T-helper 17 cell (primary cell): ENCODE measurements at regions not wholly inside any gene's neighbourhood (a gene's known extent, or its start where the extent isn't known, plus 50 kb on each side); places are given as distances from the start of the nearest gene placed in this dataset.

Experiments used
- ATAC-seq: fragments of 150-1000 bp; cut with Tn5 transposase; 2 replicates; pipeline ENCODE4 v1.10.0; 2021; ENCODE audit warnings: mild to moderate bottlenecking, moderate library complexity
- DNase-seq, 3 donors: peaks; one replicate each; pipeline versions ENCODE4 v3.0.0 to v3.0.0-alpha.2; 2020 to 2021
- H3K9me3 ChIP-seq: one replicate; pipeline ENCODE4 v1.7.0; 2013; ENCODE audit warnings: low read length, mild to moderate bottlenecking; ENCODE audit not compliant: control insufficient read depth, poor library complexity, severe bottlenecking
- H3K27ac Mint-ChIP-seq: one replicate; pipeline ENCODE4 v1.8.0; 2022; ENCODE audit warnings: mild to moderate bottlenecking, moderate library complexity, mixed read lengths
- H3K27me3 Mint-ChIP-seq: one replicate; pipeline ENCODE4 v1.8.0; 2022; ENCODE audit warnings: mixed read lengths
- H3K36me3 Mint-ChIP-seq: one replicate; pipeline ENCODE4 v1.8.0; 2022; ENCODE audit warnings: low read depth, mixed read lengths
- H3K4me1 Mint-ChIP-seq: one replicate; pipeline ENCODE4 v1.8.0; 2022; ENCODE audit warnings: mild to moderate bottlenecking, mixed read lengths
- H3K4me3 Mint-ChIP-seq: one replicate; pipeline ENCODE4 v1.8.0; 2022; ENCODE audit warnings: mild to moderate bottlenecking, moderate library complexity, mixed read lengths

DNA sequence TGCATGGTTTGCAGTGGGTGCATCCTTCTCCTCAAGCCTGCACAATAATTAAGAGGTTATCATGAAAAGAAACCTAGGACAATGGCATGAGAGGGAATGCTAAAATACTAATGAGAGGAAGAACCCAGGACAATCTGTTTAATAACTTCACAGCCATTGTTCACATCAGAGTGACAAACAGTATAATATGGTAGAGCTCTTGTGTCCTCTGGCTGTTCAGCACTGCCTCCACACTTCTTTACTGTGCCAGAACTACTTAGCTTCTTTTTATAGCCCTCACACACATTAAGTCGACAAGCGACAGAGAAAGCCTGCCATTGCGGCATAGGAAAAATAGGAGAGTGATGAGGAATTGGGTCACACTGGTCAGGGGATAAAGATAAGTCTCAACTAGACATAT, 65.0 kb upstream of the MEIS2 start:
- H3K27ac Mint-ChIP-seq = no peak overlapping the region
- H3K4me3 Mint-ChIP-seq = no peak overlapping the region
- H3K27me3 Mint-ChIP-seq = no peaks in the 10 kb centered on the region
- H3K4me1 Mint-ChIP-seq = no peaks in the 10 kb centered on the region
- no peaks in the 10 kb centered on the region for H3K9me3 ChIP-seq
- DNase-seq (no peak), ATAC-seq (no peak)
- H3K36me3 Mint-ChIP-seq = peaks cover 2% of the 10 kb centered on the region

DNA sequence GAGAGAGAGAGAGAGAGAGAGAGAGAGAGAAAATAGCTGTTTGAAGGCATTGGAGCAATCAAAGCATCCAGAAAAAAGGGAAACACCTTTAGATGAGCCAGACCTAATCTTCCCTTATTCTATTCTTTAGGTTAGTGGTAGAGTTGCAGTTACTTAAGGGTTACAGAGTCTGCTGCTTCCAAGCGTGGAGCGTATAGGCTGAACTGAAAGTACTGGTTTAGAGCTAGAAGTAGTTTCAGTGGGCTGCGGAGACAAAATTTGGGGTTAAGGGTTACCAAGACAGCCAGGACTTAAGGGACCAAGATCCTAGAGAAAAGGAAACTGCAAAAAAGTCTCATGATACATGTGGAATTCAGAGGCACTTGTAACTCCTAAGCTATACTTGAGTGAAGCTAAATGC, 66.1 kb upstream of the MEIS2 start:
- Mint-ChIP-seq H3K4me3 (no peak overlapping the region), H3K27ac (no peak overlapping the region), H3K27me3 (no peaks in the 10 kb centered on the region), H3K4me1 (no peaks in the 10 kb centered on the region), H3K36me3 (peaks cover 2% of the 10 kb centered on the region)
- ATAC-seq (no peak), DNase-seq (no peak)
- no peaks in the 10 kb centered on the region for H3K9me3 ChIP-seq

DNA sequence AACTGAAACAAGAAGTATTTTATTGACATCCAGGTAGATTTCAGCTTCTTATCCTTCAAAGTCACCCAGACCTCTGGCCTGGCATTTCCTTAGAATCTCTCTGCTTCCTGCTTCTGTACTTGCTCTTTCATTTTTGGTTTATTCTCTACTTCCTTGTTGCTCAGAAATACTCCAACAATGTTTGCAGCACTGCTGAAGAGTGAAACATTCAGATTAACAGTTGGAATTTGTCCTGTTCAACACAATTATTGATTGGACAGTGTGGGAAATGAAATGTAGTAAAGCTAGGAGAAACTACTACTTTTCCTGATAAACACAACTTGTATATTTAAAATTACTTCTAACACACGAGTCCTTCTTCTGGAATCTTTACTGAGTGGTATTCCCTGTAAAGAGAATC, 81.0 kb upstream of the MEIS2 start:
- no peaks in the 10 kb centered on the region for H3K9me3 ChIP-seq
- Mint-ChIP-seq H3K4me3 (no peak overlapping the region), H3K27ac (no peak overlapping the region), H3K36me3 (no peaks in the 10 kb centered on the region), H3K27me3 (no peaks in the 10 kb centered on the region), H3K4me1 (no peaks in the 10 kb centered on the region)
- DNase-seq (no peak), ATAC-seq (no peak)

DNA sequence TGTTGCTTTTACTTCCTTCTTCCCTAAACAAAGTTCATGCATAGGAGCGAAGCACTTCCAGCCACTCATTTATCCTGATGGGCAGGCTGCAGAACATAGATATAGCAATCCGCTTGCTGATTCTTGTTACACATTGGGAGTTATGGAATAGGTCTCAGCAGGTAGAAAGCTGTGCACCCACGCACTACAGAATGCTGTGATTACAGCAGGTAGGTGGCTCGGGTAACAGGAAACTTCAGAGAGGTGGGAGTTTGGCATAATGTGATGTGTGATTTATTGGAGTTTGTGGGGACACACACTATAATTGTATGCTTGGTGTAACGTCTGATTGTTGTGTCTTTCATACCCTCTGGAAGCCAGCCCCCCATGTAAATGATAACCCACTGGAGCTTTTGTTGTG, 99.2 kb upstream of the MEIS2 start:
- no peaks in the 10 kb centered on the region for H3K36me3 Mint-ChIP-seq
- H3K4me1 Mint-ChIP-seq = no peaks in the 10 kb centered on the region
- no peak overlapping the region for H3K27ac Mint-ChIP-seq
- no peaks in the 10 kb centered on the region for H3K9me3 ChIP-seq
- DNase-seq = no peak
- H3K27me3 Mint-ChIP-seq = no peaks in the 10 kb centered on the region
- no peak overlapping the region for H3K4me3 Mint-ChIP-seq
- ATAC-seq = no peak

DNA sequence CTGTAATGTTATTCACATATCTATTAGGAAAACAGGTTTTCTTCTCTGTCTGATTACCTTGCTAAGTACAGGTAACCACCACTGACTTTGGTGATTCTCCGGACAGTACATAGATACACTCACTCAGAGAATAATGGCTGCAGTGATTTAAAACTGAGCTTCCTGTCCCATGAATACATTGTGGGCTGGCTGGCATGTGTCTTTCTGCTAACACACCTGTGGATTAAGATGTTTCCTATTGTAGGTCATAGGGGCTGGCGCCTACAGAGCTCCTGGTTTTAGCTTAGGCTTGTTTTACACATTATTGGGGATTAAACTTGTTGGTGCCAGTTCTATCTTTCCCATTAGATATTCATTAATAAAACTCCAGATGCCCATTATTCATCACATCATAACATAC, 102.7 kb upstream of the MEIS2 start:
- no peaks in the 10 kb centered on the region for H3K9me3 ChIP-seq
- no peak for DNase-seq
- Mint-ChIP-seq H3K4me1 (no peaks in the 10 kb centered on the region), H3K27me3 (no peaks in the 10 kb centered on the region), H3K4me3 (no peak overlapping the region), H3K27ac (no peak overlapping the region), H3K36me3 (no peaks in the 10 kb centered on the region)
- ATAC-seq = no peak

DNA sequence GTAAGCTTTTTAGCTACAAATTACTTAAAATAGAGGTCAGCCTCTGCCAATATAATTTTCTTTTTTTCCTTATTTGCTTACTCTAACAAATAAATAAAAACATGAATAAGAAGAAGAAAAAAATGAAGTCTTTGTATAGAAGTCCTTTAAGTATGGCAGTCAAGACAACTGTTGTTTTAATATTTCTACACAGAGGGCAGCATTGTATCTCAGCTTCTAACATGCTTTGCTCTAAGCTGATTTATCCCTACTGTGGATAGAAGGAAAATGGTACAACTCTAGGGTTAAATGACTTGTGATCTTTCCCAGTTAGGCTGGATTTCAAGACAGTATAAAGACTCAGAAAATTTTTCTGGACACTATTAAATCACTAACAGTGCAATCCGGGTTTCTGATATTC, 104.3 kb upstream of the MEIS2 start:
- Mint-ChIP-seq H3K4me3 (no peak overlapping the region), H3K4me1 (no peaks in the 10 kb centered on the region), H3K27ac (no peak overlapping the region), H3K36me3 (no peaks in the 10 kb centered on the region), H3K27me3 (no peaks in the 10 kb centered on the region)
- ATAC-seq (no peak), DNase-seq (no peak)
- H3K9me3 ChIP-seq = no peaks in the 10 kb centered on the region

DNA sequence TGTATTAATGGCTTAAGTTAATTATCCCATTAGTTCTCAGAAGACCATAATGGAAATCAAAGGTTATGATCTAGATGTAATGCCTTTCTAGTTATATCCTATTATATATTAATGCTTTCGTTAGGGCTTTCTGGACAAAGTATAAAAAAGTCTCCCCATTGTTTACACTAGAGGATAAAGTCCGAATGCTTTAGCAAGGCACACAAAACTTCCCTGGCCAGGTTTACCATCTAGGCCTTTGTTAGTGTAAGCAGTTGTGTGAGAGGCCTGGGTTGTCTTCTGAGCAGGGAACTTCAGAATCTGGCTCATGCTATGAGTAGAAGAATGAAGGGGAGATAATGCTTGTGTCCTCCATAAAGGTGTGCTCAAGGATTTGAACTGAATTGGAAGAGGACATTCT, 106.3 kb upstream of the MEIS2 start:
- no peaks in the 10 kb centered on the region for H3K9me3 ChIP-seq
- no peaks in the 10 kb centered on the region for H3K4me1 Mint-ChIP-seq
- H3K27ac Mint-ChIP-seq = no peak overlapping the region
- ATAC-seq (no peak), DNase-seq (no peak)
- no peaks in the 10 kb centered on the region for H3K27me3 Mint-ChIP-seq
- no peaks in the 10 kb centered on the region for H3K36me3 Mint-ChIP-seq
- H3K4me3 Mint-ChIP-seq = no peak overlapping the region

DNA sequence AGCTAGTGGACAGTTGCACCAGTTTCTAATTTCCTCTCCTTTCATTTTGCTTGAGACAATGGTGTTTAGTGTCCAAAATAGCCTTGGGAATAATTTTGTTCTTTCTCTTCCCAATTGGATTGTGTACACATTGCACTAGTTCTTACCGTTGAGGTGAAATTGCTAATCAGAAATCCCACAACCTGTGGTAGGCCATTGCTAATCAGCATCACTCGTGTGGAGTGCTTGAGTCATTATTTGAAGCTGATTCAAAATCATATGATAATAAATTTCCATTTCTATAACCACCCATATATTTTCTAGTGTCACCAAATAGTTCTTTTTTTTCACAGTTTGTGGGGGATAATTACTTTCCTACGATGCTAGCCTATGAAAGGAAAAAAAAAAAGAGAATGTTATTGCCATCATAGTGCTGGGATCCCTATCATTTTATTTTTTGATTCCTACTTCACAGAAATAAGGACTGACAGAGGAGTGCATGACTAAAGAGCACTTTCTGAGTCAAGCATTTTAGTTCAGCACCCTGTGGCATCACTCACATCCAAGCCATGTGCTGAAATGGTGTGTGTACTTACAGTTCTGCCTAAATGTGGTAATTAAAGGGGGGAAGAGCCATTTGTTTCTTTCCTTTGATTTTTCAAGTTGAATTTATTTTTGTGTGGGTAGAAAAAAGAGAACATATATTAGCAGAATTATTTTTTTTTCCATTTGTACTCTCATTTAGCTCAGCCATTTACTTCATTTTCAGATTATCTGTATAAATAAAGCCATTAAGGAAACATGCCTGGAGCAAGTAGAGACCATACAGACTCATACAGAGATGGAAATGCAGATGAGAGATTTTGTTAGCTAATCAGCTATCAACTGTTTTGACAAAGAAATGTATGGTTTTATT, 108.0 kb upstream of the MEIS2 start:
- Mint-ChIP-seq H3K27ac (no peak overlapping the region), H3K4me1 (no peaks in the 10 kb centered on the region), H3K4me3 (no peak overlapping the region), H3K36me3 (no peaks in the 10 kb centered on the region), H3K27me3 (no peaks in the 10 kb centered on the region)
- H3K9me3 ChIP-seq = no peaks in the 10 kb centered on the region
- DNase-seq = no peak
- ATAC-seq = no peak

DNA sequence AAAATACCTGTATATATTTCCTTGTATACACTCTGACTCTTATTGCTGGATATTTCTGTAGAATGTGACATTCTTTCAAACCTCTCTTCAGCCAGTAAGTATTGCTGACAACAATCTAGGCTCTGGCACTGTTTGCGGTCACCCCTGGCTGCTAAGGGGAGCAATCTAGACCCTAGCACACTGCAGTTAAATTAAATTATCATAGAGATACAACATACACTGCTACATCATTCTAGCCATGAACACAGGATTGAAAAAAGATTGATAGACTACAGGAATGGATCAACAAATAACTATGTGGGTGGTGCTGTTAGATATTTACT, 108.7 kb upstream of the MEIS2 start:
- Mint-ChIP-seq H3K27ac (no peak overlapping the region), H3K27me3 (no peaks in the 10 kb centered on the region), H3K4me1 (no peaks in the 10 kb centered on the region), H3K36me3 (no peaks in the 10 kb centered on the region), H3K4me3 (no peak overlapping the region)
- DNase-seq = no peak
- no peaks in the 10 kb centered on the region for H3K9me3 ChIP-seq
- no peak for ATAC-seq

DNA sequence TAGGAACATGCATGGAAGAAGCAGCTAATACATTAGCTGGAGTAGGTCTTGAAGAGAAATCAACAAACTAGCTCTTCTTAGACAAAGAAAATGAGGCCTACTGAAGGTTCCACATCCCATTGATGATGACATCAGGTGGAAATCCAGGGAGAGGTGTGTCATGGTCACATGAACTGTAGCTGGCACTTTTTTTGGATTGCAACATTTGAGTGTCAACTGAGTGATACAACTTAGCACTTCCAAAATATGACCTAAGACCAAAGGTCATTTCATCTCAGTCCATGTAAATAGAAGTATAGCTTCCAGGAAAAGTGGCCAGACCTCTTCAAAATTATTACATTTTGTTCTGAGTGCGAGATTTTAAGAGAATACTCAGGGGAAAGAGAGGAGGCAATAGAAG, 117.2 kb upstream of the MEIS2 start:
- Mint-ChIP-seq H3K4me3 (no peak overlapping the region), H3K36me3 (no peaks in the 10 kb centered on the region), H3K27ac (no peak overlapping the region), H3K4me1 (no peaks in the 10 kb centered on the region), H3K27me3 (no peaks in the 10 kb centered on the region)
- DNase-seq (no peak), ATAC-seq (no peak)
- no peaks in the 10 kb centered on the region for H3K9me3 ChIP-seq

DNA sequence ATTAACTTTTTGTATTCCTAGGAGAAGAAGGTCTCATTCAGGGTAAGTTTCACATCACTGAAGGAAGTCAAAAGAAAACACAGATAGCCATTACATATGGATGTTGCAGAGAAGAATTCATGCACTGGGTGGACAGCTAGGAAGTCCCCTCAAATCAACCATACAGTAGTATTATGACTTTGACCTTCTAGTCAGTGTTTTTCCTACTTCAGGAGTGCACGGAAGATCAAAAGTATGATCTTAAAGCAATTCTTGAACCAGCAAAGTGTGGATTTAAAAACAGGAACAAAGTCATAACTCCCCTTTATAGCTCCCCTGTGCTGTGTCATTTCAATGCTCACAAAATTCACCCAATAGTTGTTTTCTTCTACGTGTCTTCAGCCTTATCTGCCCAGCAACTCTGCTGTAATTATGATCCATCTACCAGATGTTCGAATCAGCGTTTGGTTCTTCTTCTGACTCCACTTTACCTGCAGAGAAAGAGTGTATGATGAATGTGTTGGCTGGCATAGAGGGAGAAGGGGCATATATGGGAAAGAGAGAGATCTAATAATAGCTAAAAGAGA, 118.1 kb upstream of the MEIS2 start:
- H3K9me3 ChIP-seq = no peaks in the 10 kb centered on the region
- no peaks in the 10 kb centered on the region for H3K4me1 Mint-ChIP-seq
- DNase-seq (no peak), ATAC-seq (no peak)
- H3K27me3 Mint-ChIP-seq = no peaks in the 10 kb centered on the region
- H3K36me3 Mint-ChIP-seq = no peaks in the 10 kb centered on the region
- no peak overlapping the region for H3K4me3 Mint-ChIP-seq
- H3K27ac Mint-ChIP-seq = no peak overlapping the region

DNA sequence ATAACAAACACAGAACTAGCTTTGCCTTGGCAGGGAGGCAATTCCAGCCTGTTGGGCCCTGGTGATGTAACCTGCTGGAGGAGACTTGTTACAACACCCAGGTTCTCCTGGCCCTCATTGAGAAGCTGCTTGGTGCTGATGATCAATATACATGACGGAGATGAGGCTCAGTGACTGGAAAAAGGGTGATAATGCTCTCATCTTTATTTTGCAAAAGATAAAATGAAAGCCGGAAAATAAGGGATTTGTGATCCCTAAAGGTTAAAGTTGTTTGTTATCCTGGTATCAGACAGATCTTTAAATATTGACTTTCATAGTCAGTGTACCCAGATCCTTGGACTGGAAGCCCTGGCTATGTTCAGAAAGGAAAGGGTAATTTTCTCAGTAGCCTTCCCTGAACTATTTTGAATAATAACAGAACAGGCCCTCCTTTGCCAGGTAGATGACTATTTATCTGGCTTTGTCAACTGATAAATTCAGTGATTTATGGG, 118.9 kb upstream of the MEIS2 start:
- no peaks in the 10 kb centered on the region for H3K4me1 Mint-ChIP-seq
- DNase-seq = no peak
- no peaks in the 10 kb centered on the region for H3K27me3 Mint-ChIP-seq
- no peak overlapping the region for H3K4me3 Mint-ChIP-seq
- no peak overlapping the region for H3K27ac Mint-ChIP-seq
- ATAC-seq = no peak
- H3K36me3 Mint-ChIP-seq = no peaks in the 10 kb centered on the region
- no peaks in the 10 kb centered on the region for H3K9me3 ChIP-seq

DNA sequence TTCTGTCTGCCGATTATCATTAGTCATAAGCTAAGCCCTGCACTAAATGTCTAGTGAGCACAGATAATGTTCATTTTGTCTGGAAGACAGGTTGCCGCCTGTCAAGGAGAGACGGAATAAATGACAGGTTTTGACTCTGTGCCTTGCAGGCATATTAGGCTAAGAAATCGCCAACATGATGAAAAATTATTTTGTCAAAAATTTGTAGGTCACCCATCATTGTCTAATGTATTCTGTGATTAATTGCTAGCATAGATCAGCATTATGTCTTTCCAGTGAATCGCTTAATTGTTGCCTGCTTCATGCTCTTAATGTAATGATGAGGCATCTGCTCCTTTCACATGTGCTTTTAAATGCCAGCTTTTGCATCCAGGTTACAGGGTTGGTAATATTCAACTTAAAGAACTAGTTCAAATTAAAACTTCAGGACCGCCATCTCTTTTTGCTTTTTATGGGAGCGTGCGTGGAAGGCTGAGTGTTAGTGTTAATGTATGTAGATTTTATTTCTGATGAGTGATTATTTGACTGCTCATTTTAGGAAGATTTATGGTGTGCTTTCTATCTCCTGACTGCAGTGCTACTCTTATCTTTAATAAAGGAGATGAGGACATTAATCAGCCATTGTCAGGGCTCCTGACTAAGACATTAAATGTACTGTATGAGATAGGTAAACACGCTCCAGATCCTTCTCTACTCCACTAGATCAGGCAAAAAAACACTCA, 120.8 kb upstream of the MEIS2 start:
- no peaks in the 10 kb centered on the region for H3K4me1 Mint-ChIP-seq
- H3K4me3 Mint-ChIP-seq = no peak overlapping the region
- no peak overlapping the region for H3K27ac Mint-ChIP-seq
- ATAC-seq (no peak), DNase-seq (no peak)
- no peaks in the 10 kb centered on the region for H3K9me3 ChIP-seq
- H3K27me3 Mint-ChIP-seq = no peaks in the 10 kb centered on the region
- H3K36me3 Mint-ChIP-seq = no peaks in the 10 kb centered on the region
